GM21515 (cell line): ENCODE measurements at regions not wholly inside any gene's neighbourhood (a gene's known extent, or its start where the extent isn't known, plus 50 kb on each side); places are given as distances from the start of the nearest gene placed in this dataset.
"Not testable (repeated sequence)": the region's sequence is repeated elsewhere in the genome, so short reads cannot be mapped to it uniquely, and the experiment has no call there.

Source experiments
- ATAC-seq: cut with Tn5 transposase; IDR thresholded peaks from one replicate; pipeline ENCODE4 v1.9.1; 2021; ENCODE audit not compliant: unreplicated experiment

GRCh38 chrX:40258909-40259308 lies 161.2 kb upstream of the BCOR start:
- no peak for ATAC-seq

DNA sequence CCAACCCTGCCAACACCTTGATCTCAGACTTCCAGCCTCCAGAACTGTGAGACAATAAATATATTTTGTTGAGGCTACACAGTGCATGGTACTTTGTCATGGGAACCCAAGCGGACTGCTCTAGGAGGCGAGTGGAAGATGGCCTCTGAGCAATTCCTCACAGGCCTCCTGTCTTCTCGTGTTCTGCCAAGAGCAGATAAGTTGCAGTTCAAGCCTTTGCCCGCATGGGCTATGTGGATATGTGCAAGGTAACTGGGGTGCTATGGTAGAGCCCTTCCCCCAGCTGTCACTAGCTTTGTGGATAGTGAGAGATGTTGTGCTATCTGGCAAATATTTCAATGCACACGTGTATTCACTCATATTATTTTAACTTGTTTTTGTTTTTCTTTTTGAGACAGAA lies 156.0 kb upstream of the BCOR start:
- no peak for ATAC-seq

DNA sequence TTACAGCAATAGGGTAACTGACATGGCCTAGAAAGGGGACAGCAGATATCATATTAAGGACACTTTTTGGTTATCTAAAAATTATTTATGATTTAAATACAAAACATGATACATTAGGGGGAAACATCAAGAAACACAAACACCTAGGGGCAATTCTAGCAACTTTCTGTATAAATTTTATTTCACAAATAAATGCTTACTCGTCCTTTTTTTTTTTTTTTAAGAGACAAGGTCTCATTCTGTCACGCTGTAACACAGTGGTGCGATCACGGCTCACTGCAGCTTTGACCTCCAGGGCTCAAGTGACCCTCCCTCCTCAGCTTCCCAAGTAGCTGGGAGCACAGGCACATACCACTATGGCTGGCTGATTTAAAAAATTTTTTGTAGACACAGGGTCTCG lies 151.8 kb upstream of the BCOR start:
- ATAC-seq: no peak

- ATAC-seq: no peak
Observed at GRCh38 chrX:40248822-40249221, 151.1 kb upstream of the BCOR start.

DNA sequence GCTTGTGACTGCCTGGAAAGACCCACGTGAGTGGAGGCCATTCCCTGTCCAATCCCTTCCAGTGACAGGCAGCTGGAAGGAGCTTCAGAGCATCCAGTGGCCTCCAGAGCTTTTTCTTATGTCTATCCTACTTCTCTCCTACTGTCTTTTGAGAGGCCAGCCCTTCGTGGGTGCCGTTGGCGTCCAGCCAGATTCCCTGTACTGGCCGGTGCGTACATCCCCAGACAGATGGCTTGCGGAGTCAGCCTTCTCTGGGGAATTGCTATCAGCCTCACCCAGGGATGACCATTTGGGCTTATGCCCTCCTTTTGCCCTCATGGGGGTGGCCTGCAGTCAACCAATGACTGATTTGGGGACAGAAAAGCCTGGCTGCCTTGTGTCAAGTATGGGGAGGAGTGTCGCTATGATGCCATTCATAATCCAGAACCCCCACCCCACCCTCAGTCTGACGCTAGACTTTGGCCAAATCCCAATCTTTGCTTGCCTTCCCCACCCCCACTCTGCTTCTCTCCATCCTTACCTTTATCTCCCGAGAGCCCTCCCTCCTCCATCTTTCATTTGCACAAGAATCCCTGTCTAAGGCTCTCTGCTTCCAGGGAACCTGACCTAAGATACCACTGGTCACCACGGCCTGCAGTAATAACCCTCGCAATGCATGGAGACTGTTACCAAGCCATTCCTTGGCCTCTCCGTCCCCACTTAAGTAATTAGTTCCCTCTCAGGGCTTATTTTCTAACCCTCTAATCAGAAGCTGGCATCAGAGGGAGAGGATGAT lies 150.3 kb upstream of the BCOR start:
- ATAC-seq: no peak

- ATAC-seq: no peak
Observed at GRCh38 chrX:40247382-40247781, 149.6 kb upstream of the BCOR start.

GRCh38 chrX:40245488-40246071 lies 147.8 kb upstream of the BCOR start:
- ATAC-seq: no peak

GRCh38 chrX:40244980-40245379 lies 147.2 kb upstream of the BCOR start:
- no peak for ATAC-seq

DNA sequence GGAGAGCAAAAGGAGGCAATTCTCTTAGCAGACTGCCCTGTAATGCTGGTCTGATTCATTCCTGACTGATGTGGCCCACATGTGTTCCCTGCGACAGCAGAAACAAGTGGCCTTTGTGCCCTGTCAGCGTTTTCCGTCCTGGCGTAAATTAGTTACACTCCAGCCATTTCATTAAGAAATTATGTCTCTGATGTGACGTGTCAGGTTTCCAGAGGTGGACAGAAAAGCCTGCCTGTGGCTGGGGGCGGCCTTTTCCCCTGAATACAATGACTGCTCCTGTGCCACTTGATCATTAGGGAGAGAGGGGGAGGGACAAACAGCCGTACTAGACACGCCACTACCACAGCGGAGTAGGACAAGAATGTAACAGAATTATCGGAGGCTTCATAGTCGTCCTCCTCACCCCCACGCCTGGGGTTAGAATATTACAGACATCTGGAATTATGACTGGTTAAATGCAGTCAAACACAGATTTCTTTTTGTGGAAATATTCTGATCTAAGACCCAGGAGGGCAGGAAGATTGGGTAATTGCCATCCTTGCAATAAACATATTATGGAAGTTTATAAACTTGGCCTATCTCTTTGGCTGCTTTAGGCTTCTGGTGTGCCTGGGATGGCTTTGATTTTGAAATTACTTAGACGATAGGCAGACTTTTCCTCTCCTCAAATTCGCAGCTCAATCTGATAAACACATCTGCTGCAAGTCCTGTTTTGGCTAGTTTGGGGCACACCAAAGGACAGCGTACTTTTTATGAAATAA lies 146.2 kb upstream of the BCOR start:
- ATAC-seq: no peak

DNA sequence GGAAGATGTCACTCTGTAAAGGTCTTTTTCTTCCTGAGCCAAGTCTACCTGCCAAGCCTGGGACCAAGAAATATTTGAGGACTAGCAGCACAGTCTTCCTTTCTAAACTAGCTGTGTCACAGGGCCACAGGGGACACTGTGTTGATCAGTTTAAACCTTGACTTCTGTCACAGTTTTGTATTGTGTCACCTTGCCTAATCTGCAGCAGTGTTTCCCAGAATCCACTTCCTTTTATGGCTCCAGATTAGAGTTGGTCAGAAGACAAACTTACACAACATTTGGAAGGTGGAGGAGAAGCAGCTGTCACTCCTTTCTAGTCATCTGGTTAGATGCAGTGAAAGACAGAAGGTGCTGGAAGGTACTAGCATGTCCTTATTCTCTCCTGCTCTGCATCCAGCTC lies 143.1 kb upstream of the BCOR start:
- ATAC-seq: no peak

DNA sequence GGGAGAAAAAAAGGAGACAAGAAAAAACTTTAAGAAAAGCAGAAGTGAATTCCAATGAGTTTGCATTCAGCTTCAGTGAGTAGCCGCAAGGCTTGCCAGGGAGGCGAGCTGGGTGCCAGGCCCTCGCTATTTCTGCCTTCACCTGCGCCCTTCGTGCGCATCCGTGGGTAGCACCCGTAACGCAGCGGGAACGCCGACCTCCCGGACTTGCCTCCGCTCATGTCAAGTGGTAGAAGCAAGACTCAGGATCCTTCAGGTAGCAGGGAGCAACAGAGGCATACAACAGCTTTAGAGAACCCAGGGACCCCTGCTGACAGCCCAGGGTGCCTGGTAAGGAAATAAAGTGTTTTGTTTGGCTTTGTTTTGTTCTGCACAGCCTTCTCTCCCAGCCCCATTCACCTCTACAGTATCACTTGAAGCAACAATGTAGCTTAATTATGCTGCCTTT lies 140.0 kb upstream of the BCOR start:
- ATAC-seq: no peak

GRCh38 chrX:40230646-40231045 lies 132.9 kb upstream of the BCOR start:
- no peak for ATAC-seq

GRCh38 chrX:40227125-40227524 lies 129.4 kb upstream of the BCOR start:
- ATAC-seq: no peak

DNA sequence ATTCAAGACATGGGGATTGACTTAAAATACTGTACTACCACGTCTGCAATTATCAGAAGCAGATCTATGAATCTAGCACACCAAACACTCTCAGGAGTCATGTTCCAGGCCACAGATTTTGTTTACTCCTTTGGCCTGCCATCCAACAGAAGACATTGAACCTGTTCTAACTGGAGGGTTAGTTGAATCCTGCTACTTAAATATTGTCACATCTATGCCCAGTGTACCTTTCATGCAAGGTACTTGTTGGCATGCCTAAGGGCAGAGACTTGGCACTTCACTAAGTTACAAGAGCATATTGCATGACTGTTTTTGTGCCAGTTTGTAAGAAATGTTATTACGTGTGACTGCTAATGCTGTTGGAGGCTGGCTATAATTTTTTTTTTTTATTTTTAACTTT lies 126.9 kb upstream of the BCOR start:
- no peak for ATAC-seq

- ATAC-seq: not testable (repeated sequence)
Observed at GRCh38 chrX:40222612-40223011, 124.9 kb upstream of the BCOR start.

GRCh38 chrX:40213092-40213491 lies 115.3 kb upstream of the BCOR start:
- no peak for ATAC-seq

GRCh38 chrX:40209951-40210617 lies 112.3 kb upstream of the BCOR start:
- no peak for ATAC-seq

DNA sequence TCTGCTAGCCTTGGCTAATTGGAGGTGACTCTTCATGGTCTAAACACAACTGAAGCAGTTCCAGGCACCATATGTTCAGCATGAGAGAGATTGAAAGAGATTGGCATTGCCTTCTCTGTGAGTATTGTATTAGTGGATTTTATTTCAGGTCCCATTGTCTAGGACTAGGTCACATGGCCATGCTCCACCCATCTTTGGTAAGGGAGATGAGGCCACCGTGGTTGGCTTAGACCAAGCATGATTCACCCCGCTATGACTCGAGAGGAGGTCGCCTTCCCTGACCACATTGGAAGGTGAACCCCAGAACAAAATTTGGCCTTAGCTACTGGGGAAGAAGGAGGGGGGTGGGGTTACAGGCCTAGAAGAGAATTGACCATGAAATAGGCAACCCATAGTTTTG lies 109.9 kb upstream of the BCOR start:
- ATAC-seq: no peak

DNA sequence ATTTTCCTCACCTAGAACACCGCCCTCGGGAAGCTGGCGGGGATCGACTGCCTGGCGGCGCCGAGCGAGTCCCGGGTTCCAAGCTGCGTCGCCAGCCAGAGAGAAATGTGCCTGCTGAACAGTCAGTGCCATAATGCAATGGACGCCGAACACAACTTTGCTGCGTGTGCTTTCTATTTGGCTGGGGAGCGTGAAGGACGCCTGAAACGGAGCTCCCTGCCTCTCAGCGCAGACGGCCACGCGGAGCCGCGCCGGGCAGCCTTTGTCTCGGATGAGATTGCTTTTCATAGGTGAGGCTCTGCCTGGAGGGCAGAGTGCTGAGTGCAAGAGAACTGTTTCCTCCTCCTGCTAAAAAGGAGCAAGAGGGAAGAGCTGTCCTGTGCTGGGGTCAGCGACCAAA lies 107.7 kb upstream of the BCOR start:
- ATAC-seq: no peak

DNA sequence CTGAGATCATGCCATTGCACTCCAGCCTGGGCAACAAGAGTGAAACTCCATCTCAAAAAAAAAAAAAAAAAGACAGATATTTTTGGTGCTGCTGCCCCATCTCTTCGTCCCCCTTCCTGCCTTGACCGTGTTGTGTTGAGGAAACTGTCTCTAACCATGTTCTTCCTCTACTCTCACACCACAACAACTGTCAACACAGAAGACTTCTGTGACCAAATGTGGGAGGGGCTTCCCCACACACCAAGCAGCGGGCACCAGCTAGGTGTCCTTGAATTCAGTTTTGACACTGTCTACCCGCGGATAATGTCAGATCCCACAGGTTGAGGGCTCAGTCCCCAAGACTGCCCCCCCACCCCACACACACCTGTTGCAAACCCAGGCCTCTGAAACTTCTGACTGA lies 104.7 kb upstream of the BCOR start:
- ATAC-seq: no peak

- ATAC-seq: peak; percentile 91
Observed at GRCh38 chrX:40201329-40201885, 103.6 kb upstream of the BCOR start.
